Stimulated activated CD4-positive, alpha-beta T cell treated with anti-CD3 and anti-CD28 coated beads, Interleukin-4, amount 100 ng/mL, for 4 hours (primary cell): ENCODE measurements at regions not wholly inside any gene's neighbourhood (a gene's known extent, or its start where the extent isn't known, plus 50 kb on each side); places are given as distances from the start of the nearest gene placed in this dataset.

Experiments
- DNase-seq, 2 experiments: peaks; one replicate each; pipeline ENCODE4 v3.0.0-alpha.2; 2020

DNA sequence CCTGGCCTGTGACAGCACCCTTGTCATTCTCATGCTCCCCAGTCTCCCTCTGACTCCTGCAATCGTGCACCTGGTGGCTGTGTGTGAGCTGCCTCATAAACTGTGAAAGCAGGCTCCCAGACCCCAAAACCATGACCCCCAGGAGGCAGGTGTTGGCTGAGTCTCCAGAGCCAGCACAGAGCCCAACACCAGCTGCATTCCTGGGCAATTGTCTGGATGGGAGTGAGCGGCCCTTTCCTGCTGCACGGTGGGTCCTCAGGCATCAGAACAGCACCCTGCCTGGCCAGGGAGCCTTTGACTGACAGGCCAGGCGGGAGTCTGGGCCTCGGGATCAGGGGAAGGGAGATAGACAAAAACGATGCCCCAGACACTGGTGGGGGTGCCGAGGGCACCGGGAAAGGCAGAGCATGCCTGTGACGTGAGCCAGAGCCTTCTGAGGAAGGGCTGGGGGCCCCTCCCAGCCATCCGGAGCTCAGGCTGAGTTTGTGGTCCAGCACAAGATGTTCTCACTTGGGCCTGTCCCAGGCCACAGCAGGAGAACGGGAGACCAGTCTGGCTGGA is 135.1 kb upstream of the GPC1 start:
- no peak for DNase-seq

DNA sequence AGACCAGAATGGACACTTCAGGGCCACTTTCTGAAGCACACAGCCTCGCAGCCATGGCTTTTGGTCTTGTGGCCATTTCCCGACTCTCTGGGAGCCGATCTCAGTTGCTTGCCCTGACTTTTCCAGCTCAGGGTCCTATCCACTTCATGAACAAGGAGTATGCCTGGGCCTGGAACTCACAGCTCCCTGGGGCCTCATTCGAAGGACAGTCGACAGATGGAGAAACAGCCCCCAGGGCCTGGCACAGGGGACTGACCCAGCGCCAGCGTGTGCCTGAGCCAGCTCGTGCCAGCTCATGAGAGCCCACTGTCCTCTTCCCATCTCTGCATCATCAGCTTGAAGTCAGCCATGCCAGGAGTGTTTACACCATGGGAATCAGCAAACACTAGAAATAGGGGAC is 134.6 kb upstream of the GPC1 start:
- DNase-seq: no peak

DNA sequence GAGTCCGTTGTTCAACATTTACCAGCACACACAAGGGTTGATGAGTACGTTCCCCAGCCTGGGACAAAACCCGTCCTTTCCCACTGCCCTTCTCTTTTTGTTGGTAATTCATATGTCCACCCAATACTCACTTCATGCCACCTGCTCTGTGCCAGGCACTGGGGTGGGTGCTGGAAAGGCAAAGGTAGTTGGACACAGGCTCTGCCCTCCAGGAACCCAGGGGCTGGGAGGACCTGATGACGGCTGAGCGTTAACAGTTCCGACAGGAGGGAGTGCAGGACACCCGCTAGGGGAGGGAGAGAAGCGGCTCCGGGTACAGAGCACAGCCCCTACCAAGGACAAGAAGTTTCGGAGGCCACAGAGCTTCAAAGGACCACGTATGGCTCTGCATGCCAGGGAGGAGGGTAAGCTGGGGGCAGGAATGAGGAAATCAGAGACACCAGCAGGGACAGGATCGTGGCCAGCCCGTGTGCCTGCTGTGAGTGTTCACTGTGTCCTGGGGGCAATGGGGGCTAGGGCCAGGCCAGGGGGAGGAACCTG is 134.1 kb upstream of the GPC1 start:
- DNase-seq: no peak

DNA sequence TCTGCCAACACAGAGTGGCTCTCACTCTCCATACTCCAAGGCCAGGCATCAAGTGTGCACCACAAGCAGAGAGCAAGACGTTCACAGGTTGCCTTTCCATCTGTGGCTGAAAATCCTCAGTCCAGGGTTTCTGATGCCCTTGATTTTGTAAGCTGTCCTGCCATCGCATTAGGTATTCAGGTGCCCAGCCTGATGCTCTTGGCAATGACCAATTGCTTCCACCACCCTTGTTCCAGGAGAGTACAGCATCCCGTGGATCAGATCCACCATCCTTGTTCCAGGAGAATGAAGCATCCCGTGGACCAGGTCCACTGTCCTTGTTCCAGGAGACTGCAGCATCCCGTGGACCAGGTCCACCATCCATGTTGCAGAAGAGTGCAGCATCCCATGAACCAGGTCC is 133.4 kb upstream of the GPC1 start:
- DNase-seq: no peak

DNA sequence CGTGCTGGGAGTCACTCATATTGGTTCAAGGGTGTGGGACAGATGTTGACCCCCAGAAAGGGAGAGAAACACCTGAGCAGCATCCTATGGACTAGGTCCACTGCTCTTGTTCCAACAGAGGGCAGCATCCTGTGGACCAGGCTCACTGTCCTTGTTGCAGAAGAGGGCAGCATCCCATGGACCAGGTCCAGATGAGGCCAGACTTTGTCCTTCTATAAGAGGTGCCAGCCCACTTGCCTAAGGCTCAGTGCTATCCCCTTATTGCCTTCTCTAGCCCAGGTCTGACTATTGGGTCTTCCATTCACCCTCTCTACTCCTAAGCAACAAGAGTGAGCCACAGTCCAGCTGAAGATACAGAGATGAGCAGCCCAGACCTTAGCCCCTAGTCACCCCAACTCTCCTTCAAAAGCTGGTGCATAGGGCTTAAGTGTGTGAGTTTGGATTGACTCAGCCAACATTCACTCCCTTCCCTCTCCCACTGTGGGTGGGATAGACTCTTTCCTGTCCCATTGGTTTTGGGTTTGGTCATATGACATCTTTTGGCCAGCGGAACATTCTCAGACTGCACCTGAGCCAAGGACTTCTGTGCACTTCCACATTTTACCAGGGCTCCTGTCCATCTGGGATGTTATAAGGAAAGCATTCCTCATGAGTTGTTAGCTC is 132.4 kb upstream of the GPC1 start:
- no peak for DNase-seq

DNA sequence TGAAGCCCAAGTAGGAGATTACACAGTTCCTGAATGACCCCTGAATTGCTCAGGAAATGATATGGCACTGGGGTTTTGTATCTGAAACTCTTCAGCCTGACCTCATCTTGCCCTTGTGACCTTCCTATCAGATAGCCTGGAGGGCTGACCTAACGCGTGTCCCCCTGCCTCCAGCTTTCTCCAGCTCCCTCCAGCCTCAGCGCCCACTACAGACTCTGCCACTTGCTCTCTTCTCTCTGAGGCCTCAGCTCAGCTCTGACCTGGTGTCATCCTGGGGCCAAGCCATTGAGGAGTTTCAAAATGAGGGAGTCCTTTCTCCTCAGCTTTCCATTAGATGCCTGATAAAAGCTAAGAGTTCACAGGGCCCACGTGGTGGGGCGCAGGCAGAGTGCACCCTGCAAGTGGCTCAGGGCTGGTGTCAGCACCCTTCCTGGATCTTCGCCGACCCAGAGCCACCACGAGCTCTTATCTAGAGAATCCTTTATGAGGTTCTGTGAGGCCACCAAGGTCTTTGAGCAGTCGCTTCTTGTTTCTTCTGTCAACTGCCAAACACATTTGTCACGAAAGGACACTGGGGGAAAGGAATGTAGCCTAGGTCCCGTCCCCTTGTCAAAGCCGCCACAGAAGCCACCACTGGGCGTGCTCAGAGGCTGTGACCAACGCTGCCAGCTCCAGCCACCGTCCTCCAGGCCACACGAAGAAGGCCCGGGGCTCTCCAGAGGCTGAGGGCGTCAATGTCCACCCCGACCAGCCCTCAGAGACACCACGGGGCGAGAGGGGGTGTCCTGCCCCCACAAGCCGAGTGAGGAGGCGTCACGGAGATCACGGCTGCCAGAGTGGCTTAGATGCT is 131.3 kb upstream of the GPC1 start:
- no peak for DNase-seq

DNA sequence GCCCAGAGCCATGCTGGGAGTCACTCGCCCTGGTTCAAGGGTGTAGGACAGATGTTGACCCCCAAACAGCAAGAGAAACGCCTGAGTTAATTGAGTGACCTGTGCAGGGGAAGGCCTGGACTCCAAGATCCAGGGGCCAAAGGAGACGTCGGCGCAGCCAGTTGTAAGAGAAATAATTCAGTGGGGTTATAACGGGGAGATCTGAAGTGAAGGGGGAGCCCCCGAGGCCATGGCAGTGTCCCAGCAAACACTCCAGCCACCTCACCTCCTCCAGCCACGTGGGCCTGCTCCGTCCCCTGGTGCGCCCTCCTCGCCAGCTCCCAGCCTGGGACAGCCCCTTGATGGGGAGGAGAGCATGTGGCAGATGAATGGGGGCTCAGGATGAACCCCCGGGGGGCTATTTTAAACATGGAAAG is 130.7 kb upstream of the GPC1 start:
- no peak for DNase-seq

DNA sequence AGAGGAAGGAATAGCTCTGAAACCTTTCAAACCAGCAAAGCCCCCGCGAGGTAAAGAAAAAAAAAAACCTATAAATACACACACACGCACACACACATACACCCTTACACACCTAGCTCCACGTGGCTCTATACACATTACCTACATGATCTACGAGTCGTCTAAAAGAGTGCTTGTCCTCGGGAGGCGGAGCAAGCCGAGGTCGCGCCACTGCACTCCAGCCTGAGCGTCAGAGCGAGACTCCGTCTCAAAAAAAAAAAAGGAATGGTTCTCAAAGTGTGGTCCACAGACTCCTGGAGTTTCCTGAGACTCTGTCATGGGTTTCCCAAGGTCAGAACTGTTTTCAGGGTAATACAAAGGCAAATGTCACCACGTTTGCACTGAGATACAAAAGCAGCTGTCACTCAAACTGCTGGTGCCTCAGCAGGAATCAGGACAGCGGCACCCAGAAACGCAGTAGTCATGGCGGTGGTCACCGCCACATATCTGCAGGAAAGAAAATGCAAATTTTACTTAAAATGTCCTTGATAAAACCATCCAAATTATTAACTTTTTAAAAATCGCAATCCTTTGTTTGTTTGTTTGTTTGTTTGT is 130.0 kb upstream of the GPC1 start:
- DNase-seq: no peak

DNA sequence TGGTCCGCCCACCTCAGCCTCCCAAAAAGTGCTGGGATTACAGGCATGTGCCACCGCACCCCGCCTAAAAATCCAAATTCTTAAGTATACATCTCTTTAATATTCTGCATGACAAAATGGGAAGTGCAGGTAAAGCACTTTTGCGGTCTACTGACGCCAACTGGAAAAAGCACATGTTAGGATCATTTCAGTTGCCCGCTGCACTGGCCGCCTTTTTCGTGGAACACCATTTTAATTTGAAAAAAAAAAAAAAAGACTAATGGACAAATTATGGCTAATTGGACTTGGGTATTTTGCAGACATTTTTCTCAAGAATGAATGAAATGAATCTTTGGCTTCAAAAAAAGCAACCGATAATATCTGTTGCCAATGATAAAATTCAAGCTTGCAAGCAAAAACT is 129.3 kb upstream of the GPC1 start:
- DNase-seq: no peak

DNA sequence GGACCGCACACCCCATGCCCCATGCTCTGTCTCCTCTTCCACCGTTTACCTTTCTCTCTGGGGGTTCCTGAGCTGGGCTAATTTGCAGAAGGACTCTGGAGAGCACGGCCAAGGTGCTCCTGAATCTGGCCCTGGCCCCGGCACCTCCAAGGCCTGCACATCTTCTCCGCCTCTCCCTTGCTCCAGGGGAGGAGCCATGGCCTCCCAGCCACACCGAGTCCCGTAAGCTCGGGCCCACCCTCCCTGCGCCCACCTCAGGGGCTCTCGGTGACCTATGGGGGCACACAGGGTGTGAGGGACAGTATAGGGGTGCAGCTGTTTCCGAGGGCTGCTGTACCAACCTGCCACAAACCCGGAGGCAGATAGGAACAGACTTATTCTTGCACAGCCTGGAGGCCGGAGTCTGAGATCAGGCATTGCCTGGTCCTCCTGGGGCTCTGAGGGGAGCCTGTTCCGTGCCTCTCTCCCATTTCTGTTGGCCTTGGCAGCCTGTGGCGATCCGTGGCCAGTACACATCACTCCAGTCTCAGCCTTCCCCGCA is 127.3 kb upstream of the GPC1 start:
- no peak for DNase-seq

DNA sequence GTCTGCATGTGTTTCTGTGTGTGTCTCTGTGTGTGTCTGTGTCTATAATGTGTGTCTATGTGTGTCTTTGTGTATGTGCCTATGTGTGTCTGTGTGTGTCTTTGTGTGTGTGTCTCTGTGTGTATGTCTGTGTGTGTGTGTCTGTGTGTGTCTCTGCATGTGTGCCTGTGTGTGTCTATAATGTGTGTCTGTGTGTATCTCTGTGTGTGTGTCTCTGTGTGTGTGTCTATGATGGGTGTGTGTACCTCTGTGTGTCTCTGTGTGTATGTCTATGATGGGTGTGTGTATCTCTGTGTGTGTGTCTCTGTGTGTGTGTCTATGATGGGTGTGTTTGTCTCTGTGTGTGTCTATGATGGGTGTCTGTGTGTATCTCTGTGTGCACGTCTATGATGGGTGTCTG is 126.2 kb upstream of the GPC1 start:
- no peak for DNase-seq

DNA sequence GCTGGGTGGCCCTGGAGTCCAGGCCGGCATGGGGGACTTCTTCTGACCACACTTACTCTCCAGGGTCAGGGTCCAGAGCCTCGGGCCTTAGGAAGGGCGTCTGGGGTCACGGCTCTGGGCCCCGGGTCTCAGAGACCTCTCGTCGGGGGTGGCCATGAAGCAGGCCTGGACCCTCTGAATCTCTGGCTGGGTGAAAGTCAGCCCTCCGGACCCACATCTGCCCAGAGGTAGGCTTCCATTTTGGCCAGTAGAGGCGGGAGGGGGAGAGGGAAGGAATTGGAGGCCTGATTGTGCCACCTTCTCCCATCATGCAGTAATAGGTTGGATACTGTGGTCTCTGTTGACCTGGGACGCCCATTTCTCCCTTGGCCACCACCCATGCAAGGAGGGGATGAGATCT is 125.3 kb upstream of the GPC1 start:
- no peak for DNase-seq

DNA sequence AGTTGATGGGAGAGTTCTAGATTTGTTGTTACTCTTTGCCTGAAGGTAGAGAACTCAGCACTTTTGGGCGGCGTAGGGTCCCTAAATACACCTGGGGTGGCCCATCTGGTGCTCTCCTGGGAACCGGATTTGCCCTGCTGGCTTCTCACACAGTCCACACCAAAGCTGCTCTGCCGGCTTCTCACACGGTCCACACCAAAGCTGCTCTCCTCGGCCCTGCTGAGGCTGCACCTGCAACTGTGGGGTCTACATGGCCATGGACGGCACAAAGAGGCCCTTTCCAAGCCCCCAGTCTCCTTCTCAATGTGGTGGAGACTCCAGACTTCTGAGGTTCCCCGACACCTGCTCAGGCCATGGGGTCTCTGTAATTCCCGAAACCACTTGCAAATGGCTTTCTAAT is 124.8 kb upstream of the GPC1 start:
- DNase-seq: no peak

DNA sequence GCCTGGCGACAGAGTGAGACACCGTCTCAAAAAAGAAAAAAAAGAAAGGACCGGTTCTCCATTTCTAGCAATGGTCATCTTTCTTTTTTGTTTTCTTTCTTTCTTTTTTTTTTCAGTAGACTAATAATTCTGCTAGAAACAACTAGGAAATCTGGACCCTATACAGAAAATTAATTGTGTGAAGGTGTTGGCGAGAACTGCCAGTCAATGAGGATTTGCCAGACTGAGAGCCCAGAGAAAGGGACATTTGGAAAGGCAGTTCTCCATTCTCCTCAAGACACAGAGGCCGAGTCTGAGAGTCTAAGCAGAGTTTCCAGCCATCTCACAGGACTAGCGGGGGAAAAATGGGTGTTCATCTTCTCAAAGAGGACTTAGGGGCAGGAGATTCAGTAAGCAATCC is 123.6 kb upstream of the GPC1 start:
- no peak for DNase-seq

DNA sequence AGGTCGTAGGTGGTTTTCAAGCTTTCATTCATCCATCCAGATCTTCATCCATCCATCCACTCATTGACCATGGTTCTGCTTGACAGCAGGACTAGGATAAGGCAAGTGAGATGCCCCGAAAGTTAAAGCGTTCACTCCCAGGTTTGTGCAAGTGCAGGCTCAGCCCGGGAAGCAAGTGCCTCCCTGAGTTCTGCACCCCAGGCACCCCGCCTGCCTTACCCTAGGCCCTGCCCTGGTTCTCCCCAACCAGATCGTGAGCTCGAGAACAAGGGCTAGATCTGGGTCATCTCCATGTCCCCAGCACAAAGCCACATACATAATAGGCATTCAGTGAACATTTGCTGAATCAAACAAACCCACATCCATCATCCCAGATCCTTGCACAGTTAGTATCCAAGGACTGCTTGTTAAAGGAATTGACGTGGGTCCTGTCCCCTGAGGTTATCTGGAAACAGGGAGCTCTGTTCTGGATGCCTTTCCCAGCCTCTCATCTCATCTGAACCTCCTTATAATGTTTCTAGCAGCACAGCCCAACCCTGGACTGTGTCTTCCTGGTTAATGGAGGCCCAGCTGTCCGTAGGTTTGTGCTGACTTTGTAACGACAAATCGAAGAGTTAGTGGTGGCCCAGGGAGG is 116.1 kb upstream of the GPC1 start:
- DNase-seq: no peak

DNA sequence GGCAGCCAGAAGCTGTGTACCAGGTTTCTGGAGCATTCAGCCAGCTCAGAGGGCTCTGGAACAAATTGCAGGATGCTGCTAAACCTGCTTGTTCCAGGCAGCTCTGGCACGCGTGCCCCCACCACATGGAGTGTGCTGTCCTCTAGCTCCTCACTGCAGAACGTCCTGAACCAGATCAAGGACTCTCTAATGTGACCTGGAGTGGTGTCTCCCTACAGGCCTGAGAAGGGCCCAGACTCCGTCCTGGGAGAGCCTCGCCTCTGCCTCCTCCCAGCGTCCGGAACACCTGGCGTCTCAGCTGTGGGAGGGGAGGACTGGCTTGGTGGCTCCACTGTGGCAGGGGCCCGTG is 115.6 kb upstream of the GPC1 start:
- no peak for DNase-seq

DNA sequence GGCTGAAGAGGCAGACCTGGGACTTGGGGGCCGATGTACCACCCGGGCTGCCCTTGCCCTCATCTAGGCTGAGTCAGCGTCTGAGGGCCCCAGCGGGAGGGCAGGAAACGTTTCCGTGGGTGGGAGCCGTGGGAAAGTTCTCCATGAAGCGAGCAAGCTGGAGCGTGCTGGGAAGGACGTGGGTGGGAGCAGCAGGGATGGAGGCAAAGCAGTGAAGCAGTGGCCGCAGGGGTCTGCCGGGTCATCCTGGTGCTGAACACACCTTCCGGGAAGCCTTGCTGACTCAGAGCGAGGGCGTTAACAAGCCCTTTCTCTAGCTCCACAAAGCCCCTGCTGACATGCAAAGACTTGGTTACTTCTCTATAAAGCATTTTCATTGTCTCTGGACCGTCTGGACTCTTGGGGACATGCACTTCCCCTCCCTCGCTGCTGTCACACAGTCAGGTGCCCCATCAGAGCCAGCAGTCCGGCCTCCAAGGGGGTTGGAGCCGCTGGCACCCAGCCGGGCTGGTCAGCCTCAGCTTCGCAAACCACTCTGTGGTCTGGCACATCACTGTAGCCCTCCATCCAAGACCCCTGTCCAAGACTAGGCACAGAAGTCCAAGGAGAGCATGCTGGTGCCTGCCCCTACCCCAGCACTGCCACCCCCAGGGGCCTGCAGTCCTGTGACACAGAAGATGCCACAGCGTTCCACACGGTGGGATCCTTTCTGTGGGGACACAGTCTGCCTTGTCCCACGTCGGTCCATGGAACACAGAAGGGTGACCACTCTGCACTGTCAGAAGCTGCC is 115.1 kb upstream of the GPC1 start:
- DNase-seq: no peak

DNA sequence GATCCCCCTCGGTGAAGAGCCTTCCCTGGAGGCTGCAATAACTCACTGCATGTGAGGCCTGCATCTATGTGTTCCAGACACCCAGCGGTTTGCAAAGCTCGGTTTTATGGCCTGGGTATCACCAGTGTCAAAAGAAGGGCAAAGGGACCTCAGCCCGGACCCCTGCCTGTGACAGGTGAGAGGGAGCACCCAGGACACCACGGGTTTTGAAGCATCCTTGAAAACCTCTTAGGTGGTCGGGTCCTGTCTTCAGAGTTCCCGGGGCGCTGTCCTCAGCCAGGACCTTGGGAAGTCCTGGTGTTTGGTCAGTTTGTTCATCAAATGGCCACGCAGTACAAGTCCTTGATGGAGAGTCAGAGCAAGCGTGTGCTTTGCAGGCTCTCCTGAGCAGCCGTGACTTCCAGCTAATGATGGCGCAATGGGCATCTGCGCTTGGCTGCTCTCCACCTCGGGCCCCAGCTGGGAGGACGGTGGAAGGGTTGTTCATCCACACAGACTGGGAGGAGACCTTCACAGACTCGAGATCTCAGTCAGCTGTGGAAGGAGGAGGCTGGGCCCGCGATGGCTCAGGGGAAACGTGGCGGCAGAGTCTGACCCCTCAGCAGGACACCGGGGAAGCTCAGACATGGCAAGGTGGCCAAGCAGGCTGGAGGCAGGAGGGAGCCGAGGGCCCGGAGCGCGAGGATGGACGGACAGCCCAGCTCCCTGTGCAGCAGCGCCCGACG is 113.1 kb upstream of the GPC1 start:
- DNase-seq: no peak

DNA sequence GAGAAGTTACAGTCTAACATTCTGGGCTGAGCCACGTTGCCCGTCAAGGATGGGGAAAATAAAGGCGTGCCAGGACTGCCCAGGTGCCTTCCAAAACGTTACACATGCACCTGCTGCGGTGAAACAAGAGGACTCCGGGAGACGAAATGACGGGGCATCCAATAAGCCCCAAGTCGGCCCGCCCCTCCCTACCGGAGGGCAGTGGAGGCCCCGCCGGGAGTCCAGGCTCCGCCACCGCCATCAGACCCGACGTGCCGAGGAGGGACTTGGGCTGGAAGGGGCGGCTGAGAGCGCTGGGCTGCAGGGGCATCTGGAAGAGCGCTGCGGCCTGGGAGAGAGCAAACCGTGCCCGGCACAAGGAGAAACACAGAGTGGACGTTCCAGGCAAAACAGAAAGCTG is 112.5 kb upstream of the GPC1 start:
- no peak for DNase-seq

DNA sequence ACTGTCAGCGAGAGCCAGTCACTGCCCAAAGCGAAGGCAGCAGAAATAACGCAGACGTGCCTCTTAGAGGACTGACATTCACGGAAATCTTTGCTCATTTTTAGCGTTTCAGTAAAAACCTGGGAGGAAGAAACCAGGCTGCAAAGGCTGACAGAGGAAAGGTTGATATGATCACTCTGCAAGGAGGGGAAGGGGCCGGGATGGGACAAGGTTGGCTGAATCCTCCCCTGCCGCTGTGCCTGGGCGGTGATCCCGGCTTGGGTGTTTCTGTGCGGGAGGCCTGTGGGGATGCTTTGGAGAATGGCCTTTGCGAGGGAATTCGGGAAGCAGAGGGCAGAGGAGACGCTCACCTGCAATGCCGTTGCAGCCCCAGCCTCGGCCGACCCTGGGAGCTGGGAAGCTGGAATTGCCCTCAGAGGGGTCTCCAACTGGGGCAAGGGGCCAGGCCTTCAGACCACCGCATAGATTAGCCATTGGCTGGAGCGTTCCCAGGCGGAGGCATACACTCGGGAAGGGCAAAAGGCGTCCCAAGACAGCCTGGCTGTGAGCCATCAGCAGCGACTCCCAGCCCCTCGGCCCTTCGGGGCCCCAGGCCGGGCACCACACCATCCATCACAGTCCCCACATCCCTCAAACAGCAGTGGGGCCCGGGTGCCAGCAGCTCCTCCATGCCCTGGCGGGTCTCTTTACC is 111.7 kb upstream of the GPC1 start:
- DNase-seq: no peak
